ENCODE measurements at regions not wholly inside any gene's neighbourhood (a gene's known extent, or its start where the extent isn't known, plus 50 kb on each side); places are given as distances from the start of the nearest gene placed in this dataset.

DNA sequence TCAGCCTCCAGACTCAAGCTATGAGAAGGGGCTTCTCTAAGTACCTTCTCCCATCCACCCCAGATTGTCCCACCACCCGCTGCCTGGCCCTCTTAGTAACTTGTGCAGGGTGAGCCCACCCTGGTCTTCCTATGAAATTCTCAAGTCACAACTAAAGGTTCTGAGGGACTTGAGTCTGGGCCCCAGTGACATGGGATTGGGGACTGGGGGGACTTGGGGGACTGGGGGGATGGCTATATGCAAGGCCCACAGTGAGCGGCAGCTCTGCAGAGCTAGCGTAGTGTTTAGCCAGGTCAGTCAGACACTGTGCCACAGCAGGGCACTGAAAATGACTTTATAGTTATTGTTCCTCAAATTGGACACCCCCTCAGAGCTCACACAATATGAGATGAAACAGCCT is 622.3 kb upstream of the CADM1 start:
- no peak for TF ChIP-seq CTCF (IDR thresholded peaks at IDR 0.05)
- TF ChIP-seq POLR2A (IDR thresholded peaks at IDR 0.05): no peak
